H1 (cell line): ENCODE measurements at regions not wholly inside any gene's neighbourhood (a gene's known extent, or its start where the extent isn't known, plus 50 kb on each side); places are given as distances from the start of the nearest gene placed in this dataset.

Source experiments
- CTCF ChIA-PET: fragments of 300-600 bp; sonication (Branson Sonifier 250); formaldehyde crosslinking; loops from one replicate; lab custom pipeline; 2021; ENCODE audit not compliant: partially characterized antibody; lab: Charles Lee
- POLR2A ChIA-PET: fragments of 300-600 bp; sonication (Branson Sonifier 250); formaldehyde crosslinking; loops from one replicate; lab custom pipeline; 2021; ENCODE audit warnings: inconsistent platforms; ENCODE audit not compliant: partially characterized antibody; lab: Charles Lee
- DNase-seq, 2 experiments: peaks; one replicate each; pipeline versions ENCODE4 v3.0.0 to v3.0.0-alpha.2; 2010 to 2022; ENCODE audit warnings: low spot score in 2 of 2, low read depth in 1 of 2, mixed read lengths in 1 of 2
- FAIRE-seq: peaks from 2 replicates; lab custom pipeline; 2011; peaks lifted over from hg19 to GRCh38; lab: Jason Lieb, UNC
- H2AFZ ChIP-seq: 2 replicates; pipeline ENCODE4 v1.8.1; 2012; ENCODE audit warnings: low read length, inconsistent platforms
- H2AK5ac ChIP-seq: 2 replicates; pipeline ENCODE4 v1.6.1; 2013; ENCODE audit warnings: low read depth, low read length
- H2BK120ac ChIP-seq: replicated peaks from 2 replicates; pipeline ENCODE3; 2013; ENCODE audit warnings: low read depth, low read length, inconsistent platforms
- H2BK12ac ChIP-seq: 2 replicates; pipeline ENCODE4 v1.6.1; 2013; ENCODE audit warnings: low read depth, low read length
- H2BK15ac ChIP-seq: 2 replicates; pipeline ENCODE4 v1.6.1; 2013; ENCODE audit warnings: low read length
- H2BK20ac ChIP-seq: 2 replicates; pipeline ENCODE4 v1.6.1; 2013; ENCODE audit warnings: low read length
- H2BK5ac ChIP-seq: 2 replicates; pipeline ENCODE4 v1.6.1; 2013; ENCODE audit warnings: low read depth, low read length
- H3K14ac ChIP-seq: 2 replicates; pipeline ENCODE4 v1.6.1; 2013; ENCODE audit warnings: inconsistent platforms; ENCODE audit not compliant: insufficient read length
- H3K18ac ChIP-seq: 2 replicates; pipeline ENCODE4 v1.6.1; 2013; ENCODE audit warnings: low read length; ENCODE audit errors: extremely low read depth
- H3K23ac ChIP-seq: 2 replicates; pipeline ENCODE4 v1.6.1; 2013; ENCODE audit warnings: inconsistent platforms; ENCODE audit not compliant: insufficient read length
- H3K23me2 ChIP-seq: 2 replicates; pipeline ENCODE4 v1.6.1; 2013; ENCODE audit warnings: low read depth, low read length
- H3K27ac ChIP-seq: 2 replicates; pipeline ENCODE4 v1.6.1; 2011; ENCODE audit warnings: low read depth, low read length, inconsistent platforms
- H3K27me3 ChIP-seq, 4 experiments: replicated peaks in 1 of 4; 1 replicate in 1 of 4; 2 replicates in 3 of 4; pipeline versions ENCODE4 v1.6.1 to v1.8.1; 2011 to 2013; ENCODE audit warnings: low read length in 3 of 4, mild to moderate bottlenecking in 3 of 4, inconsistent platforms in 2 of 4, mixed read lengths in 2 of 4, moderate library complexity in 1 of 4; ENCODE audit not compliant: control insufficient read depth in 3 of 4, insufficient read depth in 3 of 4; ENCODE audit errors: extremely low read depth in 1 of 4
- H3K36me3 ChIP-seq, 4 experiments: 2 replicates each; pipeline versions ENCODE4 v1.6.1 to v1.8.1; 2011 to 2013; ENCODE audit warnings: mild to moderate bottlenecking in 4 of 4, low read length in 3 of 4, moderate library complexity in 2 of 4, control low read depth in 1 of 4, inconsistent platforms in 1 of 4; ENCODE audit not compliant: insufficient read depth in 4 of 4, control insufficient read depth in 2 of 4
- H3K4ac ChIP-seq: replicated peaks from 2 replicates; pipeline ENCODE3; 2013; ENCODE audit warnings: low read length, low read depth, mixed read lengths, inconsistent platforms; ENCODE audit not compliant: insufficient read length
- H3K4me1 ChIP-seq, 4 experiments: replicated peaks in 1 of 4; 1 replicate in 1 of 4; 2 replicates in 3 of 4; pipeline versions ENCODE4 v1.6.1 to v1.8.1; 2011 to 2013; ENCODE audit warnings: low read length in 3 of 4, inconsistent platforms in 2 of 4, mixed read lengths in 1 of 4; ENCODE audit not compliant: insufficient read depth in 4 of 4, control insufficient read depth in 3 of 4
- H3K4me2 ChIP-seq, 2 experiments: 2 replicates each; pipeline versions ENCODE4 v1.6.1 to v1.8.1; 2011 to 2013; ENCODE audit warnings: low read depth in 2 of 2, low read length in 2 of 2, control low read depth in 1 of 2, inconsistent platforms in 1 of 2, mild to moderate bottlenecking in 1 of 2; ENCODE audit not compliant: insufficient read depth in 1 of 2
- H3K4me3 ChIP-seq, 4 experiments: fragments of 200-600, 300-600 bp in 1 of 4; sonication (generic), shearing (Covaris generic), sonication (Bioruptor Twin) in 1 of 4; 2 replicates each; pipeline versions ENCODE4 v1.5.1 to v1.8.1; 2011 to 2016; ENCODE audit warnings: low read length in 4 of 4, low read depth in 3 of 4, control low read depth in 2 of 4, inconsistent platforms in 2 of 4, mild to moderate bottlenecking in 2 of 4, mixed read lengths in 1 of 4, moderate library complexity in 1 of 4; ENCODE audit not compliant: insufficient read depth in 2 of 4; ENCODE audit errors: extremely low read depth in 1 of 4
- H3K56ac ChIP-seq: replicated peaks from 2 replicates; pipeline ENCODE3; 2013; ENCODE audit warnings: low read depth, mild to moderate bottlenecking, mixed read lengths, low read length, inconsistent platforms; ENCODE audit not compliant: insufficient read length
- H3K79me1 ChIP-seq: 2 replicates; pipeline ENCODE4 v1.6.1; 2013; ENCODE audit warnings: low read depth, low read length, control low read depth
- H3K79me2 ChIP-seq, 2 experiments: 2 replicates each; pipeline versions ENCODE4 v1.6.1 to v1.8.1; 2012 to 2013; ENCODE audit warnings: low read length in 2 of 2, mild to moderate bottlenecking in 2 of 2, inconsistent platforms in 1 of 2; ENCODE audit not compliant: insufficient read depth in 2 of 2, control insufficient read depth in 1 of 2
- H3K9ac ChIP-seq, 4 experiments: replicated peaks in 1 of 4; 1 replicate in 1 of 4; 2 replicates in 3 of 4; pipeline versions ENCODE4 v1.6.1 to v1.8.1; 2011 to 2013; ENCODE audit warnings: low read depth in 3 of 4, low read length in 3 of 4, control low read depth in 2 of 4, mild to moderate bottlenecking in 2 of 4, moderate library complexity in 2 of 4, inconsistent platforms in 1 of 4; ENCODE audit errors: extremely low read depth in 1 of 4
- H3K9me3 ChIP-seq, 2 experiments: 2 replicates each; pipeline versions ENCODE4 v1.6.1 to v1.8.1; 2012 to 2013; ENCODE audit warnings: mild to moderate bottlenecking in 2 of 2, moderate library complexity in 2 of 2, control low read depth in 1 of 2, inconsistent platforms in 1 of 2, low read depth in 1 of 2, low read length in 1 of 2, mixed read lengths in 1 of 2; ENCODE audit not compliant: insufficient read depth in 2 of 2
- H4K20me1 ChIP-seq, 2 experiments: replicated peaks in 1 of 2; 2 replicates each; pipeline versions ENCODE3 to v1.8.1; 2011 to 2013; ENCODE audit warnings: inconsistent platforms in 2 of 2, low read length in 2 of 2, mild to moderate bottlenecking in 1 of 2; ENCODE audit not compliant: insufficient read depth in 2 of 2, control insufficient read depth in 1 of 2
- H4K5ac ChIP-seq: 2 replicates; pipeline ENCODE4 v1.6.1; 2013; ENCODE audit warnings: low read length, low read depth, mixed read lengths, inconsistent platforms; ENCODE audit not compliant: insufficient read length
- H4K8ac ChIP-seq: 2 replicates; pipeline ENCODE4 v1.8.0; 2013; ENCODE audit warnings: mild to moderate bottlenecking, moderate library complexity, low read length, inconsistent platforms; ENCODE audit not compliant: insufficient read depth; ENCODE audit errors: extremely low read depth
- H4K91ac ChIP-seq: replicated peaks from 2 replicates; pipeline ENCODE3; 2013; ENCODE audit warnings: low read length, mixed read lengths, inconsistent platforms; ENCODE audit not compliant: insufficient read length
- KDM1A ChIP-seq: fragments of 200-600, 300-600 bp; sonication (generic); IDR thresholded peaks from 2 replicates; pipeline ENCODE4 v1.7.1; 2016; ENCODE audit warnings: mild to moderate bottlenecking, low read length, borderline replicate concordance
- SIX5 ChIP-seq: IDR thresholded peaks from 2 replicates; pipeline ENCODE4 v1.6.1; 2011; ENCODE audit warnings: mild to moderate bottlenecking, low read depth, low read length
- SP1 ChIP-seq: IDR thresholded peaks from 2 replicates; pipeline ENCODE4 v1.6.1; 2011; ENCODE audit warnings: low read depth, low read length
- USF2 ChIP-seq: IDR thresholded peaks from 2 replicates; pipeline ENCODE4 v1.6.1; 2011; ENCODE audit warnings: low read length, improper control_type of control experiment
- WGBS, 2 experiments: shearing (Covaris generic) in 1 of 2; methylation state at CpG; one replicate each; pipeline versions ENCODE4 v1.1.6 to v1.1.7; 2013 to 2015; ENCODE audit warnings: low lambda C conversion rate in 2 of 2, mixed read lengths in 2 of 2, inconsistent platforms in 1 of 2, low coverage in 1 of 2, missing lambda C conversion rate in 1 of 2; ENCODE audit not compliant: insufficient replicate concordance in 2 of 2, insufficient coverage in 1 of 2, insufficient read length in 1 of 2; ENCODE audit errors: extremely low coverage in 1 of 2, missing lambda C conversion rate in 1 of 2; 5-methylcytosine and 5-hydroxymethylcytosine counted together

- Histone ChIP-seq H2BK5ac (no peak overlapping the region), H2AFZ (no peak overlapping the region), H3K4me1 (peaks cover 3 to 4% (median 3%) of the 10 kb centered on the region in 4 experiments; a peak in 5 of 7 replicates), H2BK20ac (no peak overlapping the region), H3K4me3 (no peak overlapping the region), H3K14ac (no peak overlapping the region), H4K91ac (no peak overlapping the region), H3K36me3 (no peaks in the 10 kb centered on the region), H4K8ac (no peak overlapping the region), H3K23ac (no peak overlapping the region), H2AK5ac (no peak overlapping the region), H2BK120ac (no peak overlapping the region), H2BK12ac (no peak overlapping the region), H3K18ac (no peak overlapping the region), H4K20me1 (no peaks in the 10 kb centered on the region), H3K79me1 (no peaks in the 10 kb centered on the region), H3K27ac (no peak overlapping the region), H3K9ac (no peak overlapping the region), H2BK15ac (no peak overlapping the region), H3K23me2 (no peaks in the 10 kb centered on the region), H3K56ac (no peak overlapping the region), H3K4me2 (no peak overlapping the region), H3K27me3 (no peaks in the 10 kb centered on the region), H3K9me3 (no peaks in the 10 kb centered on the region), H3K4ac (no peak overlapping the region), H3K79me2 (no peaks in the 10 kb centered on the region), H4K5ac (no peak overlapping the region)
- WGBS, 2 experiments: 86% methylated on average over 1 of the region's 1 CpG; no CpG with 5 or more reads in 1 of the 2 experiments
- DNase-seq: no peak
- ChIA-PET CTCF (interaction anchor here (1.9 to 2.4 kb wide), 2 partner anchors 11 to 18 kb away, joined by 6 to 18 read pairs; no protein-coding TSS in a partner anchor), POLR2A (no interaction called here)
- no peak for FAIRE-seq
- TF ChIP-seq SP1: no peak
- TF ChIP-seq USF2: no peak
- no peak for TF ChIP-seq SIX5
- no peak for TF ChIP-seq KDM1A
These were observed 189.6 kb upstream of the GATA6 start for GRCh38 chr18:21979759-21980158.
